ENCODE measurements at regions not wholly inside any gene's neighbourhood (a gene's known extent, or its start where the extent isn't known, plus 50 kb on each side); places are given as distances from the start of the nearest gene placed in this dataset.

DNA sequence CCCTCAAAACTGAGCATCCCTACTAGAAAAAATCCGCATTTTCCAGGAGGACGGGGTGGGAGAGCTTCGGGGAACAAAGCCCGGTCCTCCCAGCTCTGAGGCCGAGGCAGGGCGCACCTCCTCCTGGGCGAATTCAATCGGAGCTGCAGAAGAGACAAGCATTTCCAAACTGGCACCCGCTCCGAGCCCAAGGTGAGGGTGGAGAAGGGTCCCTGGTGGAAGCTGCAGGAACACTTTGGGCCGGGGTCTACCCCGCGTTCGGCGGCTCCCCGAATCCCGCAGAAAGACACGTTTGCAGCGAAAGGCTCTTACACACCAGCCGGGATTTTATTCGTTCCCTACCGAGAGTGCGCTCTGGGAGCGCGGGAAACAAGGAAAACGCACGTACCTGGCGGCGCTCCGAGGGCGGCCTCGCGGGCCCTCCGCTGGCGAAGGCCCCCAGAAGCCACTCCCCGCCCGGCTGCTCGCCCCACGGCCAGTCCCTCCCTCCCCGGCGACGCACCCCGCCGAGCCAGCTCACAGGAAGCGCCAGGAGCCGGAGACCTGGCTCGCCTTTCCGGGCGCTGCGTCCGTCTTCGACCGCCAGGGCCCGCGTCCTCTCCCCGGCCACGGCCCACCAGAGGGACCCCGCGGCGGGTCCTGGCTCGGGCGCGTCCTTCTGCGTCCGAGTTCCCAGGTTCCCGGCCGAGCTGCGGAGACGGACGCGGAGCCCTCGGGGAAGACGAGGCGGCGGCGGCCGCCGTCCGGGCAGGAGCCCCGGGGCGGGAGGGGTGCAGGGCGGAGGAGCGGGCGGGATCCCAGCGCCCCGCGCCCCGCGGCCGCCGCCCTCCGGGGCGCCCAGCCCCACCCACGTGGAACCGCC lies 49.8 kb upstream of the BAHCC1 start:
- peak overlapping the region; percentile 98 for H3K4me3 ChIP-seq (ENCODE audit: insufficient read depth, low read depth, low read length)
- no peaks in the 10 kb centered on the region for H3K9me3 ChIP-seq (ENCODE audit: control insufficient read depth, low read length)
- 0% methylated on average over 95 of the region's 95 CpGs for WGBS, 2 experiments
- peaks cover 61% of the 10 kb centered on the region for H3K27me3 ChIP-seq (ENCODE audit: control insufficient read depth, insufficient read depth, low read length, poor library complexity, severe bottlenecking)
- peaks cover 18% of the 10 kb centered on the region for H3K4me1 ChIP-seq (ENCODE audit: control insufficient read depth, insufficient read depth, low read length)
- H3K27ac ChIP-seq (ENCODE audit: insufficient read depth, low read depth, low read length, poor library complexity, severe bottlenecking), result peak overlapping the region; percentile 90
- H3K36me3 ChIP-seq (ENCODE audit: control insufficient read depth, insufficient read depth, low read length), result no peaks in the 10 kb centered on the region
